ENCODE measurements at regions not wholly inside any gene's neighbourhood (a gene's known extent, or its start where the extent isn't known, plus 50 kb on each side); places are given as distances from the start of the nearest gene placed in this dataset.

DNA sequence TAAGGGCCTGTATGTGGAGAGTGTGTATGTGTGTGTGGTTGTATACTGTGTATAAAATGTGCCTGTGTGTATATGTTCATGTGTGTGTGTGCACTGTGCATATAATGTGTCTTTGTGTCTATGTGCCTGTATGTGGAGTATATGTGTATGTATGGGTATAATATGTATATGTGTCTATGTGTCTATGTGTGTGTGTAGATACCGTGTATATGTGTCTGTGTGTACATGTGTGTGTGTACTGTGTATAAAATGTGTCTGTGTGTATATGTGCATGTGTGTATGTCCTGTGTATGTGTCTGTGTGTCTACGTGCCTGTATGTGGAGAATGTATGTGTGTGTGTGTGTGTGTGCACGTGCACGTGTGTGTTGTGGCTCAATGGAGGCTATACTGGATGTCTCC lies 200.4 kb upstream of the ZFHX3 start:
- no peak for DNase-seq (ENCODE audit: low read depth)
- H3K4me3 ChIP-seq (ENCODE audit: low read depth, low read length): no peak overlapping the region
- TF ChIP-seq, protein P1, sequence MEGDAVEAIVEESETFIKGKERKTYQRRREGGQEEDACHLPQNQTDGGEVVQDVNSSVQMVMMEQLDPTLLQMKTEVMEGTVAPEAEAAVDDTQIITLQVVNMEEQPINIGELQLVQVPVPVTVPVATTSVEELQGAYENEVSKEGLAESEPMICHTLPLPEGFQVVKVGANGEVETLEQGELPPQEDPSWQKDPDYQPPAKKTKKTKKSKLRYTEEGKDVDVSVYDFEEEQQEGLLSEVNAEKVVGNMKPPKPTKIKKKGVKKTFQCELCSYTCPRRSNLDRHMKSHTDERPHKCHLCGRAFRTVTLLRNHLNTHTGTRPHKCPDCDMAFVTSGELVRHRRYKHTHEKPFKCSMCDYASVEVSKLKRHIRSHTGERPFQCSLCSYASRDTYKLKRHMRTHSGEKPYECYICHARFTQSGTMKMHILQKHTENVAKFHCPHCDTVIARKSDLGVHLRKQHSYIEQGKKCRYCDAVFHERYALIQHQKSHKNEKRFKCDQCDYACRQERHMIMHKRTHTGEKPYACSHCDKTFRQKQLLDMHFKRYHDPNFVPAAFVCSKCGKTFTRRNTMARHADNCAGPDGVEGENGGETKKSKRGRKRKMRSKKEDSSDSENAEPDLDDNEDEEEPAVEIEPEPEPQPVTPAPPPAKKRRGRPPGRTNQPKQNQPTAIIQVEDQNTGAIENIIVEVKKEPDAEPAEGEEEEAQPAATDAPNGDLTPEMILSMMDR (IDR thresholded peaks at IDR 0.05; ENCODE audit: control insufficient read depth, extremely low read depth, insufficient read depth): no peak

DNA sequence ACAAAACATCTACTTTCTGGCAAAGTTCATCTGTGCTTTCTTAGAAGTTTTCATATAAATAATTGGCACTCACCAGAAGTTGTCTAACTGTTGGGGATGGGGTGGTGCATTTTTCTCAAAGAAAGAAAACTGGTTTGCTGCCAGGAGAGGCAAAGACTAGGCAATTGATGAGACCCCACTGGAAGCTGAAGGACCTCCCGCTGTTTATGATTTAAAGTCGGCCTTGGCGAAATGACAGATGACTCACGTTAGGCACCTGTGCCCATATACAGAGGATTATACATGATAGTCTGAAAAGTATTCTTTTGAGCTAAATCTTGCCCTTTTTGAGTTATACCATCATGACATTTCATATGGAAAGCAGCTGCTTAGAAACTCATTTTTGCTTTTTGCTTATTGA lies 193.0 kb upstream of the ZFHX3 start:
- TF ChIP-seq, protein P1 (IDR thresholded peaks at IDR 0.05; ENCODE audit: control insufficient read depth, extremely low read depth, insufficient read depth): no peak
- DNase-seq (ENCODE audit: low read depth): no peak
- no peak overlapping the region for H3K4me3 ChIP-seq (ENCODE audit: low read depth, low read length)

DNA sequence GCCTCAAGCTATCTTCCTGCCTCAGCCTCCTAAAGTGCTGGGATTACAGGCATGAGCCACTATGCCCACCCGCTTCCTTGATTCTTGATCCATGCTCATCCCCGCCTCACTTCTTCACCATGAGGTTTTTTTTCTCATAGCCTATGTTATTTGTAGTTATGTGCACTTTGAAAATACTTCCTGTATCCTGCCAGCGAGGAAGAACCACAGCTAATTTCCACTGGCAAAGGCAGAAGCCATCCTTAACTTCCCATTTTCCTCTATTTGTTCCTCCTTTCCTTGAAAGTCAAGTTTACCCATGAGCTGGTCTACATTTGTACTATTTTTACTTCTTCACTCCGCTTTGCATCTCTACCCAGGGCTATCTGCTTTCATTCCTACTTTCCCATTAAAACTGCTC lies 189.7 kb upstream of the ZFHX3 start:
- TF ChIP-seq, protein P1 (IDR thresholded peaks at IDR 0.05; ENCODE audit: control insufficient read depth, extremely low read depth, insufficient read depth): no peak
- no peak for DNase-seq (ENCODE audit: low read depth)

DNA sequence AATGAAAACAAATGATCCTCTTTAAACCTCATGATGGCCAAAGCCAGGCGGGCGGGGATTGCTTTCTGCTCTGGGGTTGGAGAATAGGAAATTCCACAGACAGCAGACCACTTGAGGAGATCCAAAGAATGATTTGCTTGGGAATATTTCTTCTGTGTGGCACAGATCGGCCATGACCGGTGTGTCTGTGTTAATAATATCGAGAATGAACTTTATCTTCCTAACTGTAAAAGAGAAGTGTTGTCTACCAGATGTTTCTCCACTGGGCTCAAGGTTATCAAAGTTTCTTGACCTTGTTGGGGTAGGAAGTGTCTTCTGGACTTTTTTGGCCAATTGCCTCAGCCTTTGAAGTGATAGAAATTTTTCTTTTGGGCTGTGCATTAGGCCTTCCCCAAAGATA lies 186.6 kb upstream of the ZFHX3 start:
- DNase-seq (ENCODE audit: low read depth): no peak
- TF ChIP-seq, protein P1 (IDR thresholded peaks at IDR 0.05; ENCODE audit: control insufficient read depth, extremely low read depth, insufficient read depth): no peak
- H3K4me3 ChIP-seq (ENCODE audit: low read depth, low read length): no peak overlapping the region

More for the DNA sequence above, 189.7 kb upstream of the ZFHX3 start:
- H3K4me3 ChIP-seq (ENCODE audit: low read depth, low read length): no peak overlapping the region

DNA sequence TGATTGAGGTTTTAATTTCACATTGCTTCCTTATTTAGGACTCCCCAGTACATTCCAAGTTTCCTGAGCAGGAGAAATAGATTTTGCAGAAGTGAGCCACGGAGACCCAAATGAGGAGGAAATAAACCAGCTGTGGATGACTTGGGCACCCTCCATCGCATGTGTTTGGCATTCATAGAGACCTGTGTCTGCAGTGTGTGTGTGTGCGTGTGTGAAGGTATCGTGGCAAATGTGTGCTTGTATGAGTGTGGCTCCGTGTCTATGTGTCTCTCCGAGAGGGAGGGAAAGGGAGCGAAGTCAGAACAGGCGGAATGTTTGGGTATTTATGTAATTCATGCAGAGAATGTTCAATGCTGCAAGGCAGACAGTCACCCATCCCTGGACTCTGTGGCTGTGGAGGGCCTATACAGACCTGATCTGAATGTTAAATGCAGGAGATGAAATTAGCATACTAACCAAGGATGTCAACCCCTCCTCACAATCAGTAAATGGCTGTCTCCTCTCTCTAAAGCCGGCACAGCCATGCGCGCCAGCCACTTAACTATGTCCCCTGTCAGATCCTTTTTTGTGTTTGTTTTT lies 186.0 kb upstream of the ZFHX3 start:
- no peak overlapping the region for H3K4me3 ChIP-seq (ENCODE audit: low read depth, low read length)
- TF ChIP-seq, protein P1 (IDR thresholded peaks at IDR 0.05; ENCODE audit: control insufficient read depth, extremely low read depth, insufficient read depth): no peak

DNA sequence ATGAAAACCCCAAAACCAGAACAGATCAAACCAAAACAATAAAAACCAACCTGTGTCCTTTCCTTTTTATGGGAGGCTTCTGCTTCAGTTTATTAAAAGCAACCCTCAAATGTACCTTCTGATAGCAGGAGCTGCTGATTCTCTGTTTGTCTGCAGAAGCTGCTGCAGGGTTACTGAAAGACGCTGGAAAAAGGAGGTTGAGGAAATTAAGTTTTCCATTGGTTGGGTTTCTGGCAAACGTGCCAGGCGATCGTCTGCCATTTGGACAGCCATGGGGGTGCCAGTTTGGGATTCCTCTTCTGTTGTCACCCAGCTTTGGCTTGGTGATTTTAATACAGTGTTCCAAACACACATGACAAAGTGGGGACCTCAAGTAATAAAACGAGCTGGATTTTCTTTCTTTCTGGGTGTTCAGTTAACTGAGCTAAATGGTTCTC lies 185.4 kb upstream of the ZFHX3 start:
- no peak for DNase-seq (ENCODE audit: low read depth)
- TF ChIP-seq, protein P1 (IDR thresholded peaks at IDR 0.05; ENCODE audit: control insufficient read depth, extremely low read depth, insufficient read depth): no peak
- no peak overlapping the region for H3K4me3 ChIP-seq (ENCODE audit: low read depth, low read length)

More for the DNA sequence above, 186.0 kb upstream of the ZFHX3 start:
- no peak for DNase-seq (ENCODE audit: low read depth)
